A673 (cell line): ENCODE measurements at regions not wholly inside any gene's neighbourhood (a gene's known extent, or its start where the extent isn't known, plus 50 kb on each side); places are given as distances from the start of the nearest gene placed in this dataset.

Experiments
- BruUV-seq: library from RNA; stranded (reverse); fragments of 400-500 nt; replicated peaks from 2 replicates; lab custom pipeline; 2021; lab: Mats Ljungman, UMichigan
- CTCF ChIA-PET: fragments of 300-600 bp; sonication (Branson Sonifier 250); formaldehyde crosslinking; loops from one replicate; lab custom pipeline; 2022; ENCODE audit warnings: antibody characterized with exemption; lab: Charles Lee
- POLR2A ChIA-PET: fragments of 300-600 bp; sonication (Branson Sonifier 250); formaldehyde crosslinking; loops from one replicate; lab custom pipeline; 2022; ENCODE audit warnings: antibody characterized with exemption; ENCODE audit not compliant: low non-redundant PET; lab: Charles Lee
- DNase-seq: peaks from one replicate; pipeline ENCODE4 v3.0.0-alpha.2; 2015; ENCODE audit warnings: low spot score
- H3K27ac ChIP-seq: fragments of 200-600 bp; sonication (generic); 2 replicates; pipeline ENCODE4 v1.5.1; 2016; ENCODE audit warnings: mixed run types, low read depth, mild to moderate bottlenecking, mixed read lengths, antibody characterized with exemption, low read length; ENCODE audit not compliant: poor library complexity, severe bottlenecking
- H3K27me3 ChIP-seq: fragments of 200-600 bp; sonication (generic); replicated peaks from 2 replicates; pipeline ENCODE4 v1.6.1; 2017; ENCODE audit warnings: mixed run types, low read depth, mild to moderate bottlenecking, mixed read lengths, antibody characterized with exemption, low read length; ENCODE audit not compliant: insufficient read depth, poor library complexity
- H3K36me3 ChIP-seq: fragments of 200-600 bp; sonication (generic); 2 replicates; pipeline ENCODE4 v1.6.1; 2016; ENCODE audit warnings: mixed run types, mild to moderate bottlenecking, mixed read lengths, antibody characterized with exemption, low read length; ENCODE audit not compliant: insufficient read depth, poor library complexity, severe bottlenecking
- H3K4me1 ChIP-seq: fragments of 200-600 bp; sonication (generic); 2 replicates; pipeline ENCODE4 v1.6.1; 2017; ENCODE audit warnings: mixed run types, mild to moderate bottlenecking, mixed read lengths, antibody characterized with exemption, low read length; ENCODE audit not compliant: insufficient read depth, poor library complexity, severe bottlenecking
- H3K4me3 ChIP-seq: fragments of 200-600 bp; sonication (generic); 2 replicates; pipeline ENCODE4 v1.5.1; 2016; ENCODE audit warnings: low read depth, mixed run types, mild to moderate bottlenecking, mixed read lengths, low read length; ENCODE audit not compliant: poor library complexity, severe bottlenecking
- H3K9me3 ChIP-seq: fragments of 200-600 bp; sonication (generic); 2 replicates; pipeline ENCODE4 v1.6.1; 2016; ENCODE audit warnings: mixed run types, low read depth, mild to moderate bottlenecking, mixed read lengths, antibody characterized with exemption, low read length; ENCODE audit not compliant: poor library complexity, severe bottlenecking
- CTCF ChIP-seq: fragments of 300-800, 200-600 bp; sonication (generic); conservative IDR thresholded peaks from 2 replicates; pipeline ENCODE4 v1.5.1; 2017; ENCODE audit warnings: low read depth, mild to moderate bottlenecking, antibody characterized with exemption, low read length, moderate library complexity, mixed read lengths
- EZH2 ChIP-seq: fragments of 200-600 bp; sonication (generic); IDR thresholded peaks from 2 replicates; pipeline ENCODE4 v1.6.1; 2017; ENCODE audit warnings: borderline replicate concordance, low read depth, mild to moderate bottlenecking, mixed read lengths, antibody characterized with exemption, low read length; ENCODE audit not compliant: poor library complexity, severe bottlenecking
- intact Hi-C: fragments of 100-400 bp; cut with micrococcal nuclease; formaldehyde crosslinking; loops from one replicate; pipeline ENCODE4 v1.10.0; 2022; ENCODE audit not compliant: unreplicated experiment

GRCh38 chr4:79022529-79022928 lies 83.3 kb upstream of the PAQR3 start:
- Histone ChIP-seq H3K27ac (no peak overlapping the region), H3K4me1 (no peaks in the 10 kb centered on the region), H3K9me3 (no peaks in the 10 kb centered on the region), H3K36me3 (no peaks in the 10 kb centered on the region), H3K27me3 (no peaks in the 10 kb centered on the region), H3K4me3 (no peak overlapping the region)
- TF ChIP-seq CTCF = no peak
- TF ChIP-seq EZH2 = no peak
- intact Hi-C loops = no loop called here
- CTCF ChIA-PET = no interaction called here
- BruUV-seq = no TSS peak
- DNase-seq = no peak
- POLR2A ChIA-PET = no interaction called here

GRCh38 chr4:79017481-79017880 lies 78.2 kb upstream of the PAQR3 start:
- no peak for TF ChIP-seq CTCF
- TF ChIP-seq EZH2 = no peak
- CTCF ChIA-PET = no interaction called here
- no peak overlapping the region for H3K4me3 ChIP-seq
- no TSS peak for BruUV-seq
- H3K27ac ChIP-seq = no peak overlapping the region
- no peaks in the 10 kb centered on the region for H3K9me3 ChIP-seq
- H3K27me3 ChIP-seq = no peaks in the 10 kb centered on the region
- no peak for DNase-seq
- no peaks in the 10 kb centered on the region for H3K4me1 ChIP-seq
- intact Hi-C loops = no loop called here
- no peaks in the 10 kb centered on the region for H3K36me3 ChIP-seq
- POLR2A ChIA-PET = no interaction called here

GRCh38 chr4:79016878-79017277 lies 77.6 kb upstream of the PAQR3 start:
- no peaks in the 10 kb centered on the region for H3K4me1 ChIP-seq
- ChIA-PET CTCF (no interaction called here), POLR2A (no interaction called here)
- H3K27ac ChIP-seq = no peak overlapping the region
- H3K4me3 ChIP-seq = no peak overlapping the region
- DNase-seq = no peak
- TF ChIP-seq EZH2 (no peak), CTCF (no peak)
- no peaks in the 10 kb centered on the region for H3K27me3 ChIP-seq
- H3K9me3 ChIP-seq = no peaks in the 10 kb centered on the region
- H3K36me3 ChIP-seq = no peaks in the 10 kb centered on the region
- intact Hi-C loops = no loop called here
- no TSS peak for BruUV-seq
